Fibroblast of mammary gland (primary cell): ENCODE measurements at regions not wholly inside any gene's neighbourhood (a gene's known extent, or its start where the extent isn't known, plus 50 kb on each side); places are given as distances from the start of the nearest gene placed in this dataset.

Experiments used
- DNase-seq: peaks from one replicate; pipeline ENCODE4 v3.0.0-alpha.2; 2010; ENCODE audit warnings: low read depth
- H3K4me3 ChIP-seq: 2 replicates; pipeline ENCODE4 v1.5.1; 2011; ENCODE audit warnings: low read depth, mild to moderate bottlenecking, low read length, moderate library complexity; ENCODE audit not compliant: control insufficient read depth
- CTCF ChIP-seq: conservative IDR thresholded peaks from 2 replicates; pipeline ENCODE4 v1.5.1; 2011; ENCODE audit warnings: low read depth, low read length, inconsistent platforms; ENCODE audit not compliant: control insufficient read depth, insufficient read depth

DNA sequence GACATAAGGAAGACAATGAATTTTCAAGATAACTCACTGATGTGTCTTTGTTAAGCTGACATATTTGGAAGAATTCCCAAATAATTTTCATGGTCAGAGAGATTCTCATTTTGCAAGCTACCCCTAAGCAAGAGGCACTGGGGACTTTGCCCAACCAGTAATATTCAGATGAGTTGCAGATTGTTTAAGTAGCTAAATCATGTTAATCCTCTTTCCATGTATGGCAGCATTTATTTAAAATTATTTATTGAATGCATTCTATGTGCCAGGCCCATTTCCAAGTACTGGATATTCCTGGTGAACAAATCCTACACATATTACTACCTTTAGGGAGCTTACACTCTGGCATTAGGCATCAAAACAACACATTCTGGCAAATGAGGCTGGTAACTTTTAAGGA lies 56.5 kb upstream of the BACH1 start:
- H3K4me3 ChIP-seq = no peak overlapping the region
- TF ChIP-seq CTCF = no peak
- DNase-seq = no peak

- no peak for TF ChIP-seq CTCF
- no peak overlapping the region for H3K4me3 ChIP-seq
- no peak for DNase-seq
Measured at GRCh38 chr21:29243188-29243587, 55.5 kb upstream of the BACH1 start.

GRCh38 chr21:29245104-29245643 lies 53.5 kb upstream of the BACH1 start:
- DNase-seq = peak; percentile 42
- H3K4me3 ChIP-seq = no peak overlapping the region
- no peak for TF ChIP-seq CTCF

- no peak overlapping the region for H3K4me3 ChIP-seq
- TF ChIP-seq CTCF = no peak
- DNase-seq = no peak
Measured at GRCh38 chr21:29245863-29246262, 52.9 kb upstream of the BACH1 start.

GRCh38 chr21:29246614-29247013 lies 52.1 kb upstream of the BACH1 start:
- H3K4me3 ChIP-seq = no peak overlapping the region
- DNase-seq = no peak
- no peak for TF ChIP-seq CTCF

GRCh38 chr21:29248124-29248523 lies 50.6 kb upstream of the BACH1 start:
- TF ChIP-seq CTCF = no peak
- DNase-seq = peak; percentile 69
- no peak overlapping the region for H3K4me3 ChIP-seq
